Astrocyte (in vitro differentiated cells and primary cell): ENCODE measurements at regions not wholly inside any gene's neighbourhood (a gene's known extent, or its start where the extent isn't known, plus 50 kb on each side); places are given as distances from the start of the nearest gene placed in this dataset.
"Not testable (repeated sequence)": the region's sequence is repeated elsewhere in the genome, so short reads cannot be mapped to it uniquely, and the experiment has no call there.

Experiments
- DNase-seq: peaks from one replicate; pipeline ENCODE4 v3.0.0-alpha.2; 2010; ENCODE audit warnings: low read depth
- FAIRE-seq: peaks from 2 replicates; lab custom pipeline; 2011; peaks lifted over from hg19 to GRCh38; lab: Jason Lieb, UNC
- H2AFZ ChIP-seq: 2 replicates; pipeline ENCODE4 v1.6.0; 2012; ENCODE audit warnings: low read depth, low read length, inconsistent platforms
- H3K27ac ChIP-seq: 2 replicates; pipeline ENCODE4 v1.5.1; 2011; ENCODE audit warnings: low read depth, low read length, inconsistent platforms
- H3K27me3 ChIP-seq: 2 replicates; pipeline ENCODE4 v1.6.0; 2011; ENCODE audit warnings: low read length, inconsistent platforms; ENCODE audit not compliant: insufficient read depth
- H3K36me3 ChIP-seq: 2 replicates; pipeline ENCODE4 v1.5.1; 2011; ENCODE audit warnings: low read length, inconsistent platforms; ENCODE audit not compliant: insufficient read depth
- H3K4me1 ChIP-seq: 2 replicates; pipeline ENCODE4 v1.5.1; 2011; ENCODE audit warnings: low read length, inconsistent platforms; ENCODE audit not compliant: insufficient read depth
- H3K4me2 ChIP-seq: 2 replicates; pipeline ENCODE4 v1.6.0; 2012; ENCODE audit warnings: low read length, inconsistent platforms
- H3K4me3 ChIP-seq: 2 replicates; pipeline ENCODE4 v1.5.1; 2011; ENCODE audit warnings: low read depth, mild to moderate bottlenecking, low read length, inconsistent platforms; ENCODE audit not compliant: insufficient read depth
- H3K79me2 ChIP-seq: 2 replicates; pipeline ENCODE4 v1.6.0; 2012; ENCODE audit warnings: mild to moderate bottlenecking, low read length, inconsistent platforms; ENCODE audit not compliant: insufficient read depth
- H3K9ac ChIP-seq: 2 replicates; pipeline ENCODE4 v1.6.0; 2012; ENCODE audit warnings: mild to moderate bottlenecking, low read length, inconsistent platforms
- H3K9me3 ChIP-seq: 2 replicates; pipeline ENCODE4 v1.5.1; 2012; ENCODE audit warnings: low read depth, mild to moderate bottlenecking, low read length, inconsistent platforms; ENCODE audit not compliant: insufficient read depth
- H4K20me1 ChIP-seq: 2 replicates; pipeline ENCODE4 v1.6.0; 2012; ENCODE audit warnings: low read length, inconsistent platforms; ENCODE audit not compliant: insufficient read depth
- H3K27ac Mint-ChIP-seq: one replicate; pipeline ENCODE4 v1.8.0; 2021; ENCODE audit warnings: mild to moderate bottlenecking, mixed read lengths; ENCODE audit not compliant: unreplicated experiment
- H3K27me3 Mint-ChIP-seq: one replicate; pipeline ENCODE4 v1.8.0; 2021; ENCODE audit warnings: low read depth, mixed read lengths; ENCODE audit not compliant: unreplicated experiment
- H3K36me3 Mint-ChIP-seq: one replicate; pipeline ENCODE4 v1.8.0; 2021; ENCODE audit warnings: low read depth, mixed read lengths; ENCODE audit not compliant: unreplicated experiment
- H3K4me1 Mint-ChIP-seq: one replicate; pipeline ENCODE4 v1.8.0; 2021; ENCODE audit warnings: low read depth, mixed read lengths; ENCODE audit not compliant: unreplicated experiment
- H3K4me3 Mint-ChIP-seq: one replicate; pipeline ENCODE4 v1.8.0; 2021; ENCODE audit warnings: mild to moderate bottlenecking, moderate library complexity, mixed read lengths; ENCODE audit not compliant: unreplicated experiment
- H3K9me3 Mint-ChIP-seq: one replicate; pipeline ENCODE4 v1.8.0; 2021; ENCODE audit warnings: mild to moderate bottlenecking, mixed read lengths; ENCODE audit not compliant: unreplicated experiment
- CTCF ChIP-seq: IDR thresholded peaks from 2 replicates; pipeline ENCODE4 v1.5.1; 2011; ENCODE audit warnings: low read depth, mild to moderate bottlenecking, inconsistent platforms, low read length, moderate library complexity; ENCODE audit not compliant: insufficient read depth
- EZH2 ChIP-seq: IDR thresholded peaks from 2 replicates; pipeline ENCODE4 v1.6.1; 2012; ENCODE audit warnings: mild to moderate bottlenecking, low read length, inconsistent platforms; ENCODE audit not compliant: insufficient read depth

GRCh38 chr4:33126002-33126401 is 2405.8 kb downstream of the PCDH7 start:
- H3K36me3 Mint-ChIP-seq: no peaks in the 10 kb centered on the region
- Histone ChIP-seq H4K20me1 (no peaks in the 10 kb centered on the region), H3K9ac (no peak overlapping the region), H3K4me3 (no peak overlapping the region), H3K4me1 (no peaks in the 10 kb centered on the region), H3K9me3 (no peaks in the 10 kb centered on the region), H3K4me2 (no peak overlapping the region), H3K79me2 (no peaks in the 10 kb centered on the region), H3K27ac (no peak overlapping the region), H2AFZ (no peak overlapping the region), H3K27me3 (no peaks in the 10 kb centered on the region), H3K36me3 (no peaks in the 10 kb centered on the region)
- DNase-seq (no peak), FAIRE-seq (no peak)
- H3K9me3 Mint-ChIP-seq: no peaks in the 10 kb centered on the region
- no peaks in the 10 kb centered on the region for H3K27me3 Mint-ChIP-seq
- H3K27ac Mint-ChIP-seq: no peak overlapping the region
- TF ChIP-seq EZH2: no peak
- no peak for TF ChIP-seq CTCF
- H3K4me3 Mint-ChIP-seq: no peak overlapping the region
- H3K4me1 Mint-ChIP-seq: no peaks in the 10 kb centered on the region

GRCh38 chr4:33130662-33131061 is 2410.5 kb downstream of the PCDH7 start:
- H3K4me2 ChIP-seq, DNase-seq, H3K36me3 ChIP-seq, FAIRE-seq, H3K4me3 Mint-ChIP-seq, H3K4me1 ChIP-seq, H3K27me3 Mint-ChIP-seq, H3K27ac Mint-ChIP-seq, H3K36me3 Mint-ChIP-seq, H3K79me2 ChIP-seq, H3K9me3 Mint-ChIP-seq, H2AFZ ChIP-seq, H3K4me3 ChIP-seq, H4K20me1 ChIP-seq, H3K27ac ChIP-seq, H3K27me3 ChIP-seq, H3K4me1 Mint-ChIP-seq, H3K9me3 ChIP-seq, H3K9ac ChIP-seq: not testable (repeated sequence)

GRCh38 chr4:33133723-33134122 is 2413.6 kb downstream of the PCDH7 start:
- Histone ChIP-seq H3K9ac (no peak overlapping the region), H4K20me1 (no peaks in the 10 kb centered on the region), H3K27me3 (no peaks in the 10 kb centered on the region), H3K36me3 (no peaks in the 10 kb centered on the region), H3K4me2 (no peak overlapping the region), H3K4me3 (no peak overlapping the region), H3K9me3 (no peaks in the 10 kb centered on the region), H3K79me2 (no peaks in the 10 kb centered on the region), H3K27ac (no peak overlapping the region), H3K4me1 (no peaks in the 10 kb centered on the region), H2AFZ (no peak overlapping the region)
- Mint-ChIP-seq H3K4me3 (no peak overlapping the region), H3K9me3 (no peaks in the 10 kb centered on the region), H3K4me1 (no peaks in the 10 kb centered on the region), H3K27ac (no peak overlapping the region), H3K27me3 (no peaks in the 10 kb centered on the region), H3K36me3 (no peaks in the 10 kb centered on the region)
- TF ChIP-seq EZH2 (no peak), CTCF (no peak)
- DNase-seq (no peak), FAIRE-seq (no peak)
